Activated T-helper 2 cell treated with anti-CD3 and anti-CD28 coated beads, Interferon-gamma antibody, Interleukin-2, Interleukin-4, amounts not matched to agents 10 μg/mL and 5 μg/mL and 100 μg/mL, durations not matched to agents 14 hours and 24 hours and 36 hours (primary cell): ENCODE measurements at regions not wholly inside any gene's neighbourhood (a gene's known extent, or its start where the extent isn't known, plus 50 kb on each side); places are given as distances from the start of the nearest gene placed in this dataset.
"Not testable (repeated sequence)": the region's sequence is repeated elsewhere in the genome, so short reads cannot be mapped to it uniquely, and the experiment has no call there.

Experiments used
- DNase-seq: peaks from one replicate; pipeline ENCODE4 v3.0.0; 2021; ENCODE audit warnings: low spot score
- H3K27ac Mint-ChIP-seq: one replicate; pipeline ENCODE4 v1.8.0; 2021; ENCODE audit warnings: mixed read lengths
- H3K27me3 Mint-ChIP-seq: one replicate; pipeline ENCODE4 v1.8.0; 2021; ENCODE audit warnings: low read depth, mixed read lengths
- H3K36me3 Mint-ChIP-seq: one replicate; pipeline ENCODE4 v1.8.0; 2021; ENCODE audit warnings: low read depth, mixed read lengths
- H3K4me1 Mint-ChIP-seq: one replicate; pipeline ENCODE4 v1.8.0; 2021; ENCODE audit warnings: low read depth, mixed read lengths
- H3K4me3 Mint-ChIP-seq: one replicate; pipeline ENCODE4 v1.8.0; 2021; ENCODE audit warnings: low read depth, mild to moderate bottlenecking, moderate library complexity, mixed read lengths
- H3K9me3 Mint-ChIP-seq: one replicate; pipeline ENCODE4 v1.8.0; 2021; ENCODE audit warnings: mixed read lengths
- intact Hi-C: fragments of 100-400 bp; cut with micrococcal nuclease; formaldehyde crosslinking; loops from one replicate; pipeline ENCODE4 v1.15.1; 2023

- Mint-ChIP-seq H3K4me1 (no peaks in the 10 kb centered on the region), H3K4me3 (no peak overlapping the region), H3K27me3 (peaks cover 1% of the 10 kb centered on the region), H3K36me3 (no peaks in the 10 kb centered on the region), H3K27ac (no peak overlapping the region), H3K9me3 (no peaks in the 10 kb centered on the region)
- intact Hi-C loops = no loop called here
- no peak for DNase-seq
Measured at GRCh38 chr15:79492065-79492464, 59.9 kb downstream of the MINAR1 start.

GRCh38 chr15:79494384-79494909, 62.3 kb downstream of the MINAR1 start:
- Mint-ChIP-seq H3K4me1 (no peaks in the 10 kb centered on the region), H3K9me3 (no peaks in the 10 kb centered on the region), H3K4me3 (no peak overlapping the region), H3K27me3 (peaks cover 1% of the 10 kb centered on the region), H3K27ac (no peak overlapping the region), H3K36me3 (no peaks in the 10 kb centered on the region)
- DNase-seq = no peak
- intact Hi-C loops = no loop called here

GRCh38 chr15:79494963-79495755, 63.0 kb downstream of the MINAR1 start:
- DNase-seq = no peak
- Mint-ChIP-seq H3K36me3 (no peaks in the 10 kb centered on the region), H3K4me1 (no peaks in the 10 kb centered on the region), H3K27ac (no peak overlapping the region), H3K4me3 (no peak overlapping the region), H3K27me3 (peaks cover 1% of the 10 kb centered on the region), H3K9me3 (no peaks in the 10 kb centered on the region)
- intact Hi-C loops = no loop called here

GRCh38 chr15:79495775-79496174, 63.6 kb downstream of the MINAR1 start:
- no peaks in the 10 kb centered on the region for H3K36me3 Mint-ChIP-seq
- no peak overlapping the region for H3K4me3 Mint-ChIP-seq
- H3K4me1 Mint-ChIP-seq = no peaks in the 10 kb centered on the region
- no peak overlapping the region for H3K27ac Mint-ChIP-seq
- intact Hi-C loops = no loop called here
- DNase-seq = no peak
- no peaks in the 10 kb centered on the region for H3K9me3 Mint-ChIP-seq
- H3K27me3 Mint-ChIP-seq = peaks cover 1% of the 10 kb centered on the region

- no peak for DNase-seq
- Mint-ChIP-seq H3K27me3 (peaks cover 1% of the 10 kb centered on the region), H3K4me1 (no peaks in the 10 kb centered on the region), H3K36me3 (no peaks in the 10 kb centered on the region), H3K9me3 (no peaks in the 10 kb centered on the region), H3K4me3 (no peak overlapping the region), H3K27ac (no peak overlapping the region)
- intact Hi-C loops = no loop called here
Measured at GRCh38 chr15:79496838-79497237, 64.7 kb downstream of the MINAR1 start.

- H3K36me3 Mint-ChIP-seq = no peaks in the 10 kb centered on the region
- H3K27me3 Mint-ChIP-seq = no peaks in the 10 kb centered on the region
- no peaks in the 10 kb centered on the region for H3K4me1 Mint-ChIP-seq
- no peaks in the 10 kb centered on the region for H3K9me3 Mint-ChIP-seq
- DNase-seq = no peak
- H3K4me3 Mint-ChIP-seq = no peak overlapping the region
- no peak overlapping the region for H3K27ac Mint-ChIP-seq
- intact Hi-C loops = no loop called here
Measured at GRCh38 chr15:79501086-79501485, 69.0 kb downstream of the MINAR1 start.

GRCh38 chr15:79505956-79506355, 73.8 kb downstream of the MINAR1 start:
- H3K4me1 Mint-ChIP-seq = no peaks in the 10 kb centered on the region
- no peaks in the 10 kb centered on the region for H3K9me3 Mint-ChIP-seq

GRCh38 chr15:79512844-79513243, 80.7 kb downstream of the MINAR1 start:
- not testable (repeated sequence) for H3K4me1 Mint-ChIP-seq

More at GRCh38 chr15:79505956-79506355, 73.8 kb downstream of the MINAR1 start:
- H3K27ac Mint-ChIP-seq = no peak overlapping the region
- no peak overlapping the region for H3K4me3 Mint-ChIP-seq
- intact Hi-C loops = no loop called here
- H3K36me3 Mint-ChIP-seq = no peaks in the 10 kb centered on the region
- H3K27me3 Mint-ChIP-seq = no peaks in the 10 kb centered on the region
- DNase-seq = no peak

GRCh38 chr15:79513417-79513816, 81.3 kb downstream of the MINAR1 start:
- Mint-ChIP-seq H3K9me3 (no peaks in the 10 kb centered on the region), H3K27me3 (no peaks in the 10 kb centered on the region), H3K27ac (no peak overlapping the region), H3K4me1 (no peaks in the 10 kb centered on the region), H3K36me3 (no peaks in the 10 kb centered on the region), H3K4me3 (no peak overlapping the region)
- intact Hi-C loops = no loop called here
- DNase-seq = no peak

More at GRCh38 chr15:79512844-79513243, 80.7 kb downstream of the MINAR1 start:
- H3K9me3 Mint-ChIP-seq, H3K27me3 Mint-ChIP-seq, H3K4me3 Mint-ChIP-seq, intact Hi-C loops, H3K27ac Mint-ChIP-seq, DNase-seq, H3K36me3 Mint-ChIP-seq: not testable (repeated sequence)

- no peak overlapping the region for H3K27ac Mint-ChIP-seq
- no peaks in the 10 kb centered on the region for H3K9me3 Mint-ChIP-seq
- no peaks in the 10 kb centered on the region for H3K36me3 Mint-ChIP-seq
- no peak overlapping the region for H3K4me3 Mint-ChIP-seq
- H3K4me1 Mint-ChIP-seq = no peaks in the 10 kb centered on the region
- no peaks in the 10 kb centered on the region for H3K27me3 Mint-ChIP-seq
- intact Hi-C loops = no loop called here
- no peak for DNase-seq
Measured at GRCh38 chr15:79513940-79514339, 81.8 kb downstream of the MINAR1 start.

GRCh38 chr15:79515300-79516027, 83.3 kb downstream of the MINAR1 start:
- DNase-seq = no peak
- H3K4me3 Mint-ChIP-seq = no peak overlapping the region
- no peak overlapping the region for H3K27ac Mint-ChIP-seq
- H3K4me1 Mint-ChIP-seq = no peaks in the 10 kb centered on the region
- intact Hi-C loops = no loop called here
- H3K36me3 Mint-ChIP-seq = no peaks in the 10 kb centered on the region
- no peaks in the 10 kb centered on the region for H3K27me3 Mint-ChIP-seq
- no peaks in the 10 kb centered on the region for H3K9me3 Mint-ChIP-seq

GRCh38 chr15:79516155-79516554, 84.0 kb downstream of the MINAR1 start:
- intact Hi-C loops = no loop called here
- no peaks in the 10 kb centered on the region for H3K27me3 Mint-ChIP-seq
- H3K9me3 Mint-ChIP-seq = no peaks in the 10 kb centered on the region
- DNase-seq = no peak
- no peaks in the 10 kb centered on the region for H3K36me3 Mint-ChIP-seq
- no peak overlapping the region for H3K27ac Mint-ChIP-seq
- no peak overlapping the region for H3K4me3 Mint-ChIP-seq
- H3K4me1 Mint-ChIP-seq = no peaks in the 10 kb centered on the region

GRCh38 chr15:79516646-79517045, 84.5 kb downstream of the MINAR1 start:
- Mint-ChIP-seq H3K4me3 (no peak overlapping the region), H3K36me3 (no peaks in the 10 kb centered on the region), H3K9me3 (no peaks in the 10 kb centered on the region), H3K27me3 (peaks cover 3% of the 10 kb centered on the region), H3K27ac (no peak overlapping the region), H3K4me1 (no peaks in the 10 kb centered on the region)
- DNase-seq = no peak
- intact Hi-C loops = no loop called here
